ENCODE measurements at regions not wholly inside any gene's neighbourhood (a gene's known extent, or its start where the extent isn't known, plus 50 kb on each side); places are given as distances from the start of the nearest gene placed in this dataset.

- H3K9me1 ChIP-seq (replicated peaks; ENCODE audit: control insufficient read depth, extremely low read depth, insufficient read depth, low read length) = no peaks in the 10 kb centered on the region
- FAIRE-seq (no peak), DNase-seq (ENCODE audit: low read depth, low spot score) (no peak)
- POLR2A ChIA-PET = no interaction called here
- no peaks in the 10 kb centered on the region for H3K4me1 ChIP-seq (ENCODE audit: control insufficient read depth, extremely low read depth, insufficient read depth, low read length)
- TF ChIP-seq POLR2A (IDR thresholded peaks at IDR 0.05; ENCODE audit: low read depth, low read length) (no peak), CTCF (IDR thresholded peaks at IDR 0.05; ENCODE audit: extremely low read depth in 1 of 2, insufficient read depth in 1 of 2, low read depth in 1 of 2, low read length in 2 of 2) (no peak), GATA2 (IDR thresholded peaks at IDR 0.05; ENCODE audit: insufficient read depth, insufficient read length, low read depth, low read length) (no peak), EZH2 (IDR thresholded peaks at IDR 0.05; ENCODE audit: borderline replicate concordance, low read depth, low read length, severe bottlenecking) (no peak), FOS (IDR thresholded peaks at IDR 0.05; ENCODE audit: borderline replicate concordance, insufficient read depth, low read length) (no peak)
- no peak overlapping the region for H3K9ac ChIP-seq (replicated peaks; ENCODE audit: extremely low read depth, insufficient read depth, low read length)
- intact Hi-C loops (cut with micrococcal nuclease) (no loop called here), dilution Hi-C loops (cut with MboI; ENCODE audit: extremely low pct_ligation_motif_present, low sequenced_read_pairs) (no loop called here)
- no peak overlapping the region for H3K27ac ChIP-seq (ENCODE audit: insufficient read depth, low read depth, low read length)
- CTCF ChIA-PET = no interaction called here
- H3K4me2 ChIP-seq (ENCODE audit: insufficient read depth, low read length) = no peak overlapping the region
- H3K9me3 ChIP-seq (replicated peaks; ENCODE audit: control insufficient read depth, insufficient read depth, low read length) = no peaks in the 10 kb centered on the region
- H3K4me3 ChIP-seq (replicated peaks in 1 of 3; ENCODE audit: insufficient read depth in 1 of 3, low read depth in 1 of 3, low read length in 3 of 3) = no peak overlapping the region
- no peaks in the 10 kb centered on the region for H4K20me1 ChIP-seq (replicated peaks; ENCODE audit: control insufficient read depth, extremely low read depth, insufficient read depth, low read length)
- H3K79me2 ChIP-seq (ENCODE audit: control insufficient read depth, insufficient read depth, low read length) = no peaks in the 10 kb centered on the region
- no peak overlapping the region for H2AFZ ChIP-seq (ENCODE audit: low read depth, low read length)
- no peaks in the 10 kb centered on the region for H3K27me3 ChIP-seq (ENCODE audit: control insufficient read depth in 2 of 2, insufficient read depth in 2 of 2, low read length in 2 of 2)
- no peaks in the 10 kb centered on the region for H3K36me3 ChIP-seq (ENCODE audit: control insufficient read depth in 2 of 2, extremely low read depth in 1 of 2, insufficient read depth in 2 of 2, low read length in 2 of 2)
- BruUV-seq (replicated peaks) = no TSS peak
Observed at GRCh38 chr7:25739143-25739542, 412.9 kb upstream of the NFE2L3 start.

- no peak for FAIRE-seq
- H3K79me2 ChIP-seq (ENCODE audit: control insufficient read depth, insufficient read depth, low read length) = no peaks in the 10 kb centered on the region
- CTCF ChIA-PET = no interaction called here
- H3K36me3 ChIP-seq (ENCODE audit: control insufficient read depth in 2 of 2, extremely low read depth in 1 of 2, insufficient read depth in 2 of 2, low read length in 2 of 2) = no peaks in the 10 kb centered on the region
- TF ChIP-seq JUN (IDR thresholded peaks at IDR 0.05; ENCODE audit: borderline replicate concordance, insufficient read depth, insufficient read length, low read depth) (no peak), MAX (IDR thresholded peaks at IDR 0.05; ENCODE audit: insufficient read depth, insufficient read length) (no peak), POLR2AphosphoS5 (IDR thresholded peaks at IDR 0.05; ENCODE audit: insufficient read depth, low read depth, low read length) (no peak), GATA2 (IDR thresholded peaks at IDR 0.05; ENCODE audit: insufficient read depth, insufficient read length, low read depth, low read length) (no peak), MYC (IDR thresholded peaks at IDR 0.05; ENCODE audit: low read depth, low read length) (no peak), EZH2 (IDR thresholded peaks at IDR 0.05; ENCODE audit: borderline replicate concordance, low read depth, low read length, severe bottlenecking) (no peak), CTCF (IDR thresholded peaks at IDR 0.05; ENCODE audit: extremely low read depth in 1 of 2, insufficient read depth in 1 of 2, low read depth in 1 of 2, low read length in 2 of 2) (no peak), FOS (IDR thresholded peaks at IDR 0.05; ENCODE audit: borderline replicate concordance, insufficient read depth, low read length) (no peak), POLR2A (IDR thresholded peaks at IDR 0.05; ENCODE audit: low read depth, low read length) (no peak)
- no peak overlapping the region for H3K9ac ChIP-seq (replicated peaks; ENCODE audit: extremely low read depth, insufficient read depth, low read length)
- H3K9me3 ChIP-seq (replicated peaks; ENCODE audit: control insufficient read depth, insufficient read depth, low read length) = no peaks in the 10 kb centered on the region
- no peaks in the 10 kb centered on the region for H3K27me3 ChIP-seq (ENCODE audit: control insufficient read depth in 2 of 2, insufficient read depth in 2 of 2, low read length in 2 of 2)
- H3K4me2 ChIP-seq (ENCODE audit: insufficient read depth, low read length) = no peak overlapping the region
- no peak overlapping the region for H3K27ac ChIP-seq (ENCODE audit: insufficient read depth, low read depth, low read length)
- dilution Hi-C loops (cut with MboI; ENCODE audit: extremely low pct_ligation_motif_present, low sequenced_read_pairs) = no loop called here
- no peaks in the 10 kb centered on the region for H3K4me1 ChIP-seq (ENCODE audit: control insufficient read depth, extremely low read depth, insufficient read depth, low read length)
- intact Hi-C loops (cut with micrococcal nuclease) = no loop called here
- no peaks in the 10 kb centered on the region for H3K9me1 ChIP-seq (replicated peaks; ENCODE audit: control insufficient read depth, extremely low read depth, insufficient read depth, low read length)
- no peaks in the 10 kb centered on the region for H4K20me1 ChIP-seq (replicated peaks; ENCODE audit: control insufficient read depth, extremely low read depth, insufficient read depth, low read length)
- H3K4me3 ChIP-seq (replicated peaks in 1 of 3; ENCODE audit: insufficient read depth in 1 of 3, low read depth in 1 of 3, low read length in 3 of 3) = no peak overlapping the region
- H2AFZ ChIP-seq (ENCODE audit: low read depth, low read length) = no peak overlapping the region
- POLR2A ChIA-PET = no interaction called here
- BruUV-seq (replicated peaks) = no TSS peak
- DNase-seq (ENCODE audit: low read depth, low spot score) = no peak
Observed at GRCh38 chr7:25742316-25742715, 409.7 kb upstream of the NFE2L3 start.
